ENCODE measurements at regions not wholly inside any gene's neighbourhood (a gene's known extent, or its start where the extent isn't known, plus 50 kb on each side); places are given as distances from the start of the nearest gene placed in this dataset.
"Not testable (repeated sequence)": the region's sequence is repeated elsewhere in the genome, so short reads cannot be mapped to it uniquely, and the experiment has no call there.

DNA sequence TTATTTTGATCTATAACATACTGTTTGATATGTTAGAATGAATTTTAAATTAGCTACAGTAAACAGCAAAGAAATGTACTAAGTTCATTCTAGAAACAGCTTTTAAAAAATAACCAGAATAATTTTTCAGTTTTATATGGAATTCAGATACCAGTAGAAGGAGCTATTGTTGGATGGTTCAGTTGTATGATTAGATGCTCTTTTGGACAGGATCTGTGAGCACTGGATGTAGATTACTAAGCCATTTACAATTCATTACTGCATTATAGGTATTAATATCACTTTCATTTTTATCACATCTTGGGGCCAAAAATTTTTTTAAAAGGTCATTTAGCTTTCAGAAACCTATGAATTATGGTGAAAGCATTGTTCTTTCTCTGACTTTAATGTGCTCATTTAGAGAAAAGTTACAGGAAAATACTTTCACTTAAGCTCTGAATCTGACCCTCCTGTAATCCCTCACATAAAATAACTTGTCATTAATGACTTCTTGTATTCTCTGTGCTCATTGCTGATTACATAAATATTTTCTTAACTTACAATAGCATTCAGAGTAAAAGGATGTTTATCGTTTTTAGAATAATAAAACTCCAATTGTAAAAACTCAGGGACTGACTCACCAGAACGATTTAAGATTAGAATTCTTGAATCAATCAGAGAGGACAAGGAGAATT, 750.2 kb downstream of the SLC4A3 start:
- no peak for DNase-seq

DNA sequence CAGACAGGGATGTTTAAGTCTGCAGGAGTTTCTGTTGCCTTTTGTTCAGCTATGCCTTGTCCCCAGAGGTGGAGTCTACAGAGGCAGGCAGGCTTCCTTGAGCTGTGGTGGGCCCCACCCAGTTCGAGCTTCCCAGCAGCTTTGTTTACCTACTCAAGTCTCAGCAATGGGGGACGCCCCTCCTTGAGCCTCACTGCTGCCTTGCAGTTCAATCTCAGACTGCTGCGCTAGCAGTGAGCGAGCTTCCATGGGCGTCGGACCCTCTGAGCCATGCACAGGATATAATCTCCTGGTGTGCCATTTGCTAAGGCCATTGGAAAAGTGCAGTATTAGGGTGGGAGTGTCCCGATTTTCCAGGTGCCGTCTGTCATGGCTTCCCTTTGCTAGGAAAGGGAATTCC, 760.3 kb downstream of the SLC4A3 start:
- not testable (repeated sequence) for DNase-seq

DNA sequence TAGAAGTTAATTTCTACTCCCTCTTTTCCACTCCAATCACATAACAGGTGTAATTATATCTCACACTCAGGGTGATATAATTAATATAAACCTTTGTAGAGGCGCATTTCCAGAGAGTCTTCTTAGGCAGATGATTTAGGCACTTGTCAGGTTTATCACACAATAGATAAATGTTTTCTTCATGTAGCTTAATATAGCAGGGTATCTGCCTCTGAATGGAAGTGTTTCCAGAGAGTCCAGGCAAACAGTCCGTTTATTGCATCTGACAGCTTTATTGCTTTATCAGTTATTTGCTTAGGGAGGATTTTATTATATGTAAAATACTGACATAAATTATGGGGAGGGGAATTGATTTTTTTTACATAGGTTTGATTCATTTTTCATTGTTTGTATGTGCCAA, 766.3 kb downstream of the SLC4A3 start:
- DNase-seq: no peak

DNA sequence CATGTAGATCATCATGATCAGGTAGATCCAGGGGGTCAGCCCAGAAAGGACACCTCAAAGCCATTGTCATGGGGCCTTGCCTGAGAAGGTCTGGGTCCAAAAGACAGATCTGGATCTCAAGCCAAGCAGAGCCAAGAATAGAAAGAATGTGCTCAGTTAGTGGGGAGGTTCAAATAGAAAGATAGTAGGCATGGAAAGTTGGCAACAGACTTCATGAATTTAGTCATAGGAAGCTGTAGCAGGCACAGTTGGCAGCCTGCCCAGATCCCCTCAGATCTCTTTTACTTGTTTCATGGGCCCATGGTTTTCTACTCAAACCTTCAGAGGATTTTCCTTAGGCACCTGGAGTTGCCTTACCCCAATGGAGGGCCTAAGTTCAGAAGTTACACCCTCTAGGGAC, 767.0 kb downstream of the SLC4A3 start:
- no peak for DNase-seq

- no peak for DNase-seq
Measured at GRCh38 chr2:220396287-220396686, 768.9 kb downstream of the SLC4A3 start.

DNA sequence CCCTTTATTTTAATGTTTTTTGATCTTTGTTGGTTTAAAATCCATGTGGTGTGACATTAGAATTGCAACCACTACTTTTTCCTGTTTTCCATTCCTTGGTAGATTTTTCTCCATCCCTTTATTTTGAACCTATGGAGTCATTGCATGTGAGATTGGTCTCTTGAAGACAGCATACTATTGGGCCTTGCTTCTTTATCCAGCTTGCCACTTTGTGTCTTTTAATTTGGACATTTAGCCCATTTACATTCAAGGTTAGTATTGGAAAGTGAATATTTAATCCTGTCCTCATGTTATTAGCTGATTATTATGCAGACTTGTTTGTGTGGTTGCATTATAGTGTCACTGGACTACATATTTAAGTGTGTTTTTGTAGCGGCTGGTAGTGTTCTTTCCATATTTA, 782.9 kb downstream of the SLC4A3 start:
- no peak for DNase-seq

DNA sequence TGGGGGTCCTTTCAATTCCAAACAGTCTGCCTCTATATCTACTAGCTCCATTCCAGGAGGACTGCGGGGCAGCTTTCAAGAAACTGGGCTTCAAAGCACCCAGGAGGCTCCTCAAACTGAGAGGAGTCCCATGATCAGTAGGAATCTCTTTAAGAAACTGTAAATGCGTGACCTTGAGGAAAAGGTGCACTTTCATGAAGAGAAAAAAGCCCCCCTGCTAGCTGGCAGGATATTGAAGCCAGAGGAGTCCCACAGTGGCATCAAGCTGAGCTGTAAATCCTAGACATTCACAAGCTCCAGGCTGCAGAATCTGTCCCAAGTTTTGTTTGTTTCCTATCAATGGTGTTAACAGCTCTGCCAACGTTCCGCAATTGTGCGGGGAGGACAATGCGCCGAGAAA, 790.1 kb downstream of the SLC4A3 start:
- DNase-seq: no peak

DNA sequence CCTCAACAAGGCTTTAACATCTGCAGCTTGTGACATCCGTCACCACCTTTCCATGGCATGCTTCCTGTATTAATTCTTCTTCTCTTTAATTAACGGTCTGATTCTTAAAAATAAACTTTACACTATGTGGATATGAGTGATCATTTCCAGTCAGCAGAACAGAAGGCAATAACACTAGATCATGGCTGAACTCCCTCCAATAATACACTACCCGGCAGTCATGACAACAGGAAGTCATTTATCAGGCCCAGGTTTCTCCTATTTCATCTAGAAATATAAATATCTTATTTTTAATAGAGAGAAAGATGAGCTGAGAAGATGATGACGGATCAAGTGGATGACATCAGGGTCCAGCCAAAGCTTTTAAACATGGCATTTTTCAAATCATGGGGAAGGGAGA, 792.2 kb downstream of the SLC4A3 start:
- no peak for DNase-seq

DNA sequence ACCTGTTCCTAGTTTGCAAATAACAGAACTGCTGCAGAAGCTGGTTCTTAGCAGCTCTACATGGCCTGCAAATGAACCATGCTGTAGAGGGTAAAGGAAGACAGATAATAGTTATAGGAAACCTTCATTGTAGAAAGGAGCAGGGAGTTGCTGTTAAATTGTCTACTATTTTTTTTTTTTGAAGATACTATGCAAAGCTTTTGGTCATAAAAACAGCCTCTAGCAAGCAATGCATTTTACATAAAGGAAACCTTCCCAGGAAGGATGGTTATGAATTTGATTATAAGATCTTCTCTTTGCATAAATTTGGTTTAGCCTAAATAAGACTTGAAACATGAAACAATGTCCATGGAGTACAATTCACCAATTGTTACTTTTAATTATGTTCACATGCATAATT, 793.4 kb downstream of the SLC4A3 start:
- DNase-seq: no peak

GRCh38 chr2:220422676-220423075, 795.2 kb downstream of the SLC4A3 start:
- no peak for DNase-seq

DNA sequence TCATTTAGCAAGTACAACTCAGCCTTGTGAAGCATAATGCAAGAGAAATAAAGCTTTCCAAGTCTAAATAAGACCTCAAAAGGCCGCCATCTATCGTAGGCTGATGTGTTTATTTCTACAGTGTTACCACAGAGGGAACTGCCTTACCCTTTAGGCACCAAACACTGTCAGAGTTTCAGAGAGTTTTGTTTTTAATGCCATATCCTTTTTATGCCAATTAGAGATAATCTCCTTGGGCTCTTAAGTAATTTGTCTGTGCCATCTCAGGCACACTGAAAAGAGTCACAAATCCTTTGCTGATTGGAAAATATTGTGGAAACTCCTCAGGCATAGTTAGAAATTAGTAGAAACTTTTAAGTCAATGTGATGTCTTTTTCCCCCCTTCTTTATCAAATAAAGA, 797.1 kb downstream of the SLC4A3 start:
- DNase-seq: no peak

DNA sequence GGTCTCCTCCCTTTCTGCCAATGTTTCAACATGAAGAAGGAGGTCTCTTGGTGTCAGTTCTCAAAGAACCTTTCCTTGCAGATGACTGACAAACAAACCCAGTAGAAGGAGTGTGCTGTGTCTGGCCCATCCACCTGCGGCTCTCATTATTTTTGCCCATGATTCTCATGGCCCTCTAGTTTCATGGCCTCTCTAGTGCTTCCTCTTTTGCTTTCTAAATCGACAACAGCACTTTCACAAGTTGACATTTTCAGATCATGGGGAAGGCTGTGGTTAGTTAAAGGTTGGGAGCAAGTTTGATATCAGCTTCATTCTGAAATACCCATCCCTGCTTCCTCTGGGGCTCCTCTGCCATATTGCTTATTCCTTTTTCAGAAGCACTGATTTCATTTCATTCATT, 805.2 kb downstream of the SLC4A3 start:
- DNase-seq: no peak

DNA sequence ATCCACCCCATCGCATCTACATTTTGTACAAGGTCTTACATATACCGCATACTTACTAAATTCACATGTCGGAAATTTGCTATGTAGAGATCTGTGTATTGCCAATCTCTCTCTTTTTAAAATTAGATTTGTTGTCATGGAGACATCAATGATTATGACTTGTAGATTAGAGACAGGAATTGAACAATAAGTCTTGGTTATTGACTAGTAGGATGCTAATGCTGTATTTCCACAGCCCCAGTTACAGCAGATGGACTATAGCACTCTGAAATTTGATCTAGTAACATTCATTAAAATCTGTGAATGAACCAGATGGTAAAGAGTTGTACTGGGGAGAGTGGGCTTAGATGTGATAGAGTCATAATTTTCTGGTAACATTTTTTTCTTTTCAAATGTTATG, 805.7 kb downstream of the SLC4A3 start:
- no peak for DNase-seq

- no peak for DNase-seq
Measured at GRCh38 chr2:220434385-220434784, 807.0 kb downstream of the SLC4A3 start.

DNA sequence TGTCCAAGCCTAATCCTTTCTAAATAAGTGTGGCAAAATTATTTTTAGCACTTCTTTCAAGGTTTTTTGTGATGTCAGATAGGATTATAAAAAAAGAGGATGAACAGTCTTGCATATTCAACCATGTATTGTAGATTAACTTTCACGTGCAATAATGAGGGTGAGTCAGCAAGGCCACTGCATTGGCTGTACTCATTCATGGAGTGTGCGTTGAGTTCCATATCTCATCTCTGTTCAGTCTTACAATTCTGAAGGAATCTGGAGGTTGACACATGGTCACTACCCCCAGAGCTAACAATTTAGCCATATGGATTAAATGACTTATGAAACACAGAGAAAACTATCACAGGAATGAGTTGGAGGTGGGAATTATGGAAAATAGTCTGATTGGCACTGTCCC, 810.5 kb downstream of the SLC4A3 start:
- no peak for DNase-seq

GRCh38 chr2:220440731-220441130, 813.3 kb downstream of the SLC4A3 start:
- DNase-seq: no peak

- DNase-seq: no peak
Measured at GRCh38 chr2:220441404-220441803, 814.0 kb downstream of the SLC4A3 start.

- no peak for DNase-seq
Measured at GRCh38 chr2:220442012-220442411, 814.6 kb downstream of the SLC4A3 start.

GRCh38 chr2:220445429-220446105, 818.1 kb downstream of the SLC4A3 start:
- DNase-seq: no peak

- no peak for DNase-seq
Measured at GRCh38 chr2:220446106-220446712, 818.8 kb downstream of the SLC4A3 start.

DNA sequence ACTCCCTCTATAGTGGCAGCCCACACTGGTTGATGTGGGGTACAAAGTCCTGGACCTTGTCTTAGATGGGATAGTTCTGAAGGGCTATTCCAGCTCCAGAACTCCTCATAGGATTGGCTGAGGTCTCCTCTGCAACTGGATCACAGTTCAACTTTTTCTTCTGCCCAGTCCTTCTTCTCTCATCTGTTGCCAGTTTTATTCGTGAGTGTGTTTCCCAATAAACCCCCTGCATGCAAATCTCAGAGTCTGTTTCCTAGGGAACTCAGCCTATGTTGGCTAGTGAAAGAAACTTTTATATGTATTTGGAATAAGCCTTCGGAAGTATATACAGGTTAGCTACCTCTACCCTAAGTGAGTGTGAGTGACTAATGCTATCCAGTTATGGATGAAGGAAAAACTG, 823.4 kb downstream of the SLC4A3 start:
- DNase-seq: no peak

- no peak for DNase-seq
Measured at GRCh38 chr2:220451438-220451837, 824.0 kb downstream of the SLC4A3 start.

DNA sequence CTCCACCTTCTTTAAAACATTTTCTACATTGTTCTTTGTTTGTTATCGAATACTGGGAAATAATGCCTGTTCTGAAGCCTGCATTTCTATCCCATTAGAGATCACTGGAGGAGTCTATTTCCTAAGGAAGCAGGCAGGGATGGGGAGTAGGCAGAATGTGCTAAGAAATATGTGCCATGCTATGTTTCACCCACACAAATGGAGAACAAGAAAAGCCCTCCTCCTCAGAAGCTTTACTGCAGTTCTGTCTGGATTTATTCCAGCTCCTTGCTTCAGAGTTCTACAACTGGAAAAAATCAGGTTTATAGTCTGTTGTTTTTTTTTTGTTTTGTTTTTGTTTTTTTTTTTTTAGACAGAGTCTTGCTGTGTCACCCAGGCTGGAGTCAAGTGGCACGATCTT, 825.1 kb downstream of the SLC4A3 start:
- DNase-seq: no peak

DNA sequence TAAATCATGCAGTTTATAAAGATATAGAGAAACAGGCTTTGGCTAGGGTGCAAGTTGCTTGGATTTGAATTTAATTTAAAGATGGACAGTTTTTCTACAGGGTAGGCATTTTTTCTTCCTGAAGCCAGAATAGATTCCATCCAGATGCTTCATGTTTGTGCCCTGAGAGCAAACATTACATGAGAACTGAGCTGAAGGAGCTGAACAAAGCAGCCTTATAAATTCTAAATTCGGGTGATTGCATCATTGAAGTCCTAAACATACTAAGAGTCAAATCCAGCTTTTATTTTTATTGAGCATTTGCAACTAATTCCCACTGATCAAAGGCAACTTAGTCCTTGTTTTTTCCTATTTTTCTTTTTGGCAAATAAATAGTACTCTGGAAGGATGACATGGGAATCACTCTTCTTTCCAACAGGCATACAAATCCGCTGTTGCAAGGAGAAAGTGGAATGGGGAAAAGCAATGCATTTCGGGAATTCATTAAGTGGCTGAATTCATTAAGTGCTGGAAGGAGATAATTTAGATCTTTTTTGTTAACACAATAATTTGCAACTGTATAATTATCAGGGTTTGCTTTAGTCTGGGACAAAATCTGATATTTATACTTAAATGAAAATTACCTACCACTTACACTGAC, 828.0 kb downstream of the SLC4A3 start:
- DNase-seq: no peak

All from activated CD4-positive, alpha-beta T cell treated with anti-CD3 and anti-CD28 coated beads for 1 hour (primary cell).